Mucosa of rectum (tissue), 2 donors: ENCODE measurements at regions not wholly inside any gene's neighbourhood (a gene's known extent, or its start where the extent isn't known, plus 50 kb on each side); places are given as distances from the start of the nearest gene placed in this dataset.

Experiments used
- H3K27ac ChIP-seq, 2 donors: one replicate each; pipeline ENCODE4 v1.7.0; 2013; ENCODE audit warnings: inconsistent platforms in 2 of 2, low read depth in 2 of 2, low read length in 2 of 2
- H3K27me3 ChIP-seq, 2 donors: one replicate each; pipeline ENCODE4 v1.7.0; 2013; ENCODE audit warnings: low read length in 2 of 2; ENCODE audit not compliant: control insufficient read depth in 2 of 2, insufficient read depth in 2 of 2
- H3K36me3 ChIP-seq, 2 donors: one replicate each; pipeline ENCODE4 v1.7.0; 2013; ENCODE audit warnings: low read length in 2 of 2; ENCODE audit not compliant: control insufficient read depth in 2 of 2, insufficient read depth in 2 of 2
- H3K4me1 ChIP-seq, 2 donors: one replicate each; pipeline ENCODE4 v1.7.0; 2013; ENCODE audit warnings: low read length in 2 of 2, mild to moderate bottlenecking in 1 of 2; ENCODE audit not compliant: control insufficient read depth in 2 of 2, insufficient read depth in 2 of 2
- H3K4me3 ChIP-seq, 2 donors: one replicate each; pipeline ENCODE4 v1.7.0; 2013; ENCODE audit warnings: low read length in 2 of 2
- H3K9ac ChIP-seq, 2 donors: one replicate each; pipeline ENCODE4 v1.7.0; 2013; ENCODE audit warnings: low read length in 2 of 2, low read depth in 1 of 2, mild to moderate bottlenecking in 1 of 2
- H3K9me3 ChIP-seq, 2 donors: one replicate each; pipeline ENCODE4 v1.7.0; 2013; ENCODE audit warnings: low read length in 2 of 2; ENCODE audit not compliant: control insufficient read depth in 2 of 2
- donor health status: healthy.
- donor health status: Normal muscosa, but diverticular disease.

DNA sequence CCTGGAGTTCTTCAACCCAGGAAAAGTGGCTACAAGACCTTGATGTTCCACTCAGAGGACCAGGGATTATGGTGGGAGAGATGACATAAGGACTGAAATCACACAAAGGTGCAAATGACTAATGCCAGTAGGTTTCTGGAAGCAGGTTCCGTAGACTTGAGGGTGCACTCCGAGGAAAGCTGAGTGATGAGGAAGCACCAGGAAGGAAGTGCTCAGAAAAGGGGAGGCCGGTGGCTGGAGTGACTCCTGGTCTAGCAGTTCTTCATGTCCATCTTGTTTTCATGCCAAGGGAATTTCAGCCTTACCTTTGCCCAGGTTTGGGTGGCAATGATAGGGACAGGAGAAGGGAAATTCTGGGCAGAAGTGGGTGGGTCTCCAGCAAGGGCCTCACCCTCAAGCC lies 74.5 kb downstream of the TMEM17 start:
- H3K36me3 ChIP-seq, result no peaks in the 10 kb centered on the region
- H3K27ac ChIP-seq, result no peak overlapping the region
- no peaks in the 10 kb centered on the region for H3K4me1 ChIP-seq
- H3K9ac ChIP-seq, result no peak overlapping the region
- no peaks in the 10 kb centered on the region for H3K27me3 ChIP-seq
- H3K4me3 ChIP-seq, result no peak overlapping the region
- H3K9me3 ChIP-seq, result no peaks in the 10 kb centered on the region

DNA sequence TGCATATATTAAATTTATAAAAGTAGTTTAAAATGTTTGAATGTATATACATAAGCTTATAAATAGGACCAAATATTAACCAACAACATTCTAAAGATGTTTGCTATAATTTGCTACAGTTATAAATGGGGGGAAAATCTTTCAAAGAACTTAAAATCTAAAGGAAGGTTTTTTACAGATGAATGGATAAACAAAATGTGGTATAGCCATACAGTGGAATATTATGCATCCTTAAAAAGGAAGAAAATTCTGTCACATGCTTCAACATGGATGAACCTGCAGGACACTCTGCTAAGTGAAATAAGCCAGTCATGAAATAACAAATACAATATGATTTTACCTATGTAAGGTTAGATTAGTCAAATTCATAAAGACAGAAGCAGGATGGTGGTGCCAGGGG lies 75.8 kb downstream of the TMEM17 start:
- Histone ChIP-seq H3K27me3 (no peaks in the 10 kb centered on the region), H3K4me3 (no peak overlapping the region), H3K9ac (no peak overlapping the region), H3K36me3 (no peaks in the 10 kb centered on the region), H3K9me3 (no peaks in the 10 kb centered on the region), H3K27ac (no peak overlapping the region), H3K4me1 (no peaks in the 10 kb centered on the region)

DNA sequence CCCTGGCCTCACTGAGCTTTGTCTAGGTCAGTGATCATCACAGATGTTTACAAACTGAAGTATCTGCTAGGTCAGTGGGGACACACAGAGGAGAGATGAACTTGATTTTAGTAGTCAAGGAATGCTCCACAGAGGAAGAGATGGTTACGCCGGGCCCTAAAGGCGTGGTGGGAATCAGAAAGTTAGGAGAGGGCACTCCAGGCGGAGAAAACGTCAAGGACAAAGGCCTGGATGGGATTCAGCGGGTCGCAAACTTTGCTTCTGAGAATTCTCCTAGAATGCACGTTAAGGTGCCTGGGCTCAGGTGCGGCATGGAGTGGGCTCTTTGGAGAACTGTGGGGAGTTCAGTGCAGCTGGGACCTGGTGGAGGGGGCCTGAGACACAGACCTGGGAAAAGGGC lies 78.8 kb downstream of the TMEM17 start:
- H3K4me3 ChIP-seq, result no peak overlapping the region
- H3K27me3 ChIP-seq, result no peaks in the 10 kb centered on the region
- no peaks in the 10 kb centered on the region for H3K36me3 ChIP-seq
- no peaks in the 10 kb centered on the region for H3K9me3 ChIP-seq
- H3K9ac ChIP-seq, result no peak overlapping the region
- H3K27ac ChIP-seq, result no peak overlapping the region
- no peaks in the 10 kb centered on the region for H3K4me1 ChIP-seq

DNA sequence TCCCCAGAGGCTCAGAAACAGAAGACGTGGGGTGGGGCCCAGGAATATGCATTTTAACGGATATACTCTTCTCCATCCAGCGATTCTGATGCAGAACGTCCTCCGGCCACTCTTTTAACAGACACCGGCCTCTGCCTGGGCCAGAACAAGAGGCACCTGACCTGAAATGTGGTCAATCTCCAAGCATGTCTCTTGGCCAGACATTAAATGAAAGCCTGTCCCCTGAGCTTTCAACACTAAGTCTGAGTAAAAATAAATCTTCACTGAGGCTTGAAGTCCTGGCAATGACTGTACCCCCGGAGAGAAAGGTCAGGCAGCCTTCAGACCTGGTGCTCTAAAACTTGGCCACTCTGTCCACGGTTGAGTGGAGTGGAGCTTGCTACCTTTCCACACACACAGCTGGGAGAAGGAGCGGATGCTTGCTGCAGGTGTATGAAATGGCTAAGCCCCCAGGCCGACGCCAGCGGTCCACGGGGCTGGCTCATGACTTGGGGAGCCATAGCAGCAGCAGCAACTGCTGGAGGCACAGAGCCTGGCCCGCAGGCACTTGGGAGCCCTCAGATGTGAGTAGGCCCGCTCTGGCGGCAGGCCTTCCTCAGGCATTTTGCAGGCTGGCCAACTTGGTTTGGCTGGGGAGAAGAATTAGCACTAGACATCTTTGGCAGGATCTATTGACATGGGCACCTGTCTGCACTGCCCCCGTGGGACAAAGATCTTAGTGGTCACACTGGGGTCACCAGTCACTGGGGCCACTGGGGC lies 79.7 kb downstream of the TMEM17 start:
- Histone ChIP-seq H3K4me1 (no peaks in the 10 kb centered on the region), H3K36me3 (no peaks in the 10 kb centered on the region), H3K27ac (no peak overlapping the region), H3K27me3 (no peaks in the 10 kb centered on the region), H3K4me3 (no peak overlapping the region), H3K9ac (no peak overlapping the region), H3K9me3 (no peaks in the 10 kb centered on the region)

DNA sequence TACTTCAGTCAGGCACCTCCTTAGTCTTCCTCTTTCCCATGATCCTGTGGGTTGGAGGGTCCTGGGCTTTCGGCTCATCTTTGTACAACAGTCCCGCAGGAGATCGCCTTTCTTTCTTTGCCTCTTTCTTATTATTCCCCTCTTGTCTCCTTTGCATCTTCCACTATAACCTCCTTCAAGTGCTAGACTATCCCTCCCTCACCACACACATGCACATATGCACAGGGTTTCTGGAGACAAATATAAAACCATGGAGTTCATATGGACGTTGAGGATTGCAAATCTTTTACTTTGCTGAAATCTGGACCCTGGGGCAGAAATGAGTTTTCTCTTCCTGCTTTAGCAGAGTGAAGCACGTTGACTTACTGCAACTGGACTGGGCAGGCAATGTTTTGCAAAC lies 80.3 kb downstream of the TMEM17 start:
- no peaks in the 10 kb centered on the region for H3K4me1 ChIP-seq
- no peaks in the 10 kb centered on the region for H3K9me3 ChIP-seq
- H3K36me3 ChIP-seq, result no peaks in the 10 kb centered on the region
- H3K4me3 ChIP-seq, result no peak overlapping the region
- H3K9ac ChIP-seq, result no peak overlapping the region
- no peak overlapping the region for H3K27ac ChIP-seq
- H3K27me3 ChIP-seq, result no peaks in the 10 kb centered on the region

DNA sequence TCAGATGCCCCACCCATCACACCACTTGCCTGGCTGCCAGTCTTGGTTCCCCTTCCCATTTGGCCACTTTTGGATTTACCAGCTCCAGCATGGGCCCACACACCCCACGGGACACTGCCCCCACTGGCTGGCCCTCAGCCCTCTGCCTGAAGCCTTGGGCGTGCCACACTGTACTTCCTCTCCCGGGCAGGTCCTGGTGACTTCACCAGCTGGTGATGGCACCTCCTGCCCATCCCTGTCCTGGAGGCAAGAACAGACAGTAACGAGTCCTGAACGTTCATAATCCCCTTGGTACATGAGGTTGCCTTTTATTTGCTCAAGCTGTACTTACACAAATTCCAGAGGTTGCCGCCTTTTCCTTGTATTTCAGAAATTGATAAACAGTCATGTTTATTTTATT lies 81.1 kb downstream of the TMEM17 start:
- Histone ChIP-seq H3K36me3 (no peaks in the 10 kb centered on the region), H3K4me3 (no peak overlapping the region), H3K27ac (no peak overlapping the region), H3K27me3 (no peaks in the 10 kb centered on the region), H3K9me3 (no peaks in the 10 kb centered on the region), H3K9ac (no peak overlapping the region), H3K4me1 (no peaks in the 10 kb centered on the region)

DNA sequence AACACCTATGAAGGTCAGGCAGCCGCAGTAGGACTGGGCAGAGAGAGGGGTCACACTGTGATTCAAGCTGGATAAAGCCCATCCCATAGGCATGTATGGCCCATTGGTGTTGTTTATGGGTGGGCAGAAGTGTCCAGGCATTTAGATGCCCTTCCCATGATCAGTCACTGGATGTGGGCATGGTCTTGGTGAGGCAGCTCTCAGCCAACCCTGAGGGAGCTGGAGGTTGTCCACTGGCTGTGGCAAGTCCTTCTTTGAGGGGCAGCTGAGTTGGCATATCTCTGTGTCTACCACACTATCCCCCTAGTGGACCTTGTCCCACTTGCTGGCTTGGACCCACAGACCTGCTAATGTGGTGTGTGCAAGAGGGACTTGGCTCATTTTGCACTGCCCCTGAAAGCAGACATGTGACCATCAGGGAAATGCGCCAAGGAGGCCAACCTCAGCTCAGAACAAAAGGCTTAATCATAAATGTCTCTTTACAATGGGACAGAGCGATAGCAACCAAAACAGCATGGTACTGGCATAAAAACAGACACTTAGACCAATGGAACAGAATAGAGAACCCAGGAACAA lies 82.0 kb downstream of the TMEM17 start:
- no peak overlapping the region for H3K27ac ChIP-seq

DNA sequence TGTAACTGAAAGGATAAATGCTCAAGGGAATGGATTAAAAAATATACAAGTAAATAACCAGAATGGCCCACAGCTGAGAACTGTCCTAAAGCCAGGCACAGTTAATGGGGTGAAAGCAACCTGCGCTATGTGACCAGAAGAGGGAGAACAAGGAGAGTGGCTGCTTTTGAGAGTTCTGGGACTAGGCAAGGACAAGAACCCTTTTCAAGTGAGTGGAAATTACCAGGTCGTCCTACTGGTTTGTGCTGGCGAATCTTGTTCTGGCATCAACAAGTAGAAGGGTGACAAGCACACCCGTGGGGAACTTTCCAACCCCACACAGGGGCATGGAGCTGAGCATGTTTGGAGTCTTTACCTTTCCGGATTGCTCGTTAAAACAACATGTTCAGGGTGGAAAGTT lies 82.8 kb downstream of the TMEM17 start:
- H3K9me3 ChIP-seq, result no peaks in the 10 kb centered on the region
- no peaks in the 10 kb centered on the region for H3K4me1 ChIP-seq
- no peaks in the 10 kb centered on the region for H3K36me3 ChIP-seq
- no peak overlapping the region for H3K9ac ChIP-seq
- H3K27ac ChIP-seq, result no peak overlapping the region
- H3K27me3 ChIP-seq, result no peaks in the 10 kb centered on the region
- H3K4me3 ChIP-seq, result no peak overlapping the region

More for the DNA sequence above, 82.0 kb downstream of the TMEM17 start:
- H3K9ac ChIP-seq, result no peak overlapping the region
- no peak overlapping the region for H3K4me3 ChIP-seq
- H3K9me3 ChIP-seq, result no peaks in the 10 kb centered on the region
- no peaks in the 10 kb centered on the region for H3K27me3 ChIP-seq
- H3K4me1 ChIP-seq, result no peaks in the 10 kb centered on the region
- no peaks in the 10 kb centered on the region for H3K36me3 ChIP-seq

DNA sequence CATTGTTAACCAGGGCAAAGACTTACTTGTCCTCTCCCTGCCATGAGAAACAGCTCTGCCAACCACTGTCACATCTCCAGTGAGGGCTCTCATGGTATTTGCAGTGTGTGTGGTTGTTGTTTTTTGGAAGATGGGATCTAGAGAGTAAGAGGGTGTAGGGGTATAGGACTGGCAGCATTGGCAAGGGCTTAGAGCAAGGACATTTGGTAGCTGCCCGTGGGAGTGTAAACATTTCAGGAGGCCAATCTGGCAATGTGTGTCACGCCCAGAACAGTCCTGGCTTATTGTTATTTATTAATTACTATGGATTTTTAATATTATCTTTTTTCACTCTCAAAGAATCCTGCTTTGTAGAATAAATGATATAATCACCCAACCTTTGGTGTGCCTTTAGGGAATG lies 90.5 kb downstream of the TMEM17 start:
- no peaks in the 10 kb centered on the region for H3K36me3 ChIP-seq
- no peak overlapping the region for H3K4me3 ChIP-seq
- no peak overlapping the region for H3K27ac ChIP-seq
- H3K27me3 ChIP-seq, result no peaks in the 10 kb centered on the region
- no peaks in the 10 kb centered on the region for H3K9me3 ChIP-seq
- H3K4me1 ChIP-seq, result peaks cover 9 to 12% of the 10 kb centered on the region in 2 donors
- H3K9ac ChIP-seq, result no peak overlapping the region

DNA sequence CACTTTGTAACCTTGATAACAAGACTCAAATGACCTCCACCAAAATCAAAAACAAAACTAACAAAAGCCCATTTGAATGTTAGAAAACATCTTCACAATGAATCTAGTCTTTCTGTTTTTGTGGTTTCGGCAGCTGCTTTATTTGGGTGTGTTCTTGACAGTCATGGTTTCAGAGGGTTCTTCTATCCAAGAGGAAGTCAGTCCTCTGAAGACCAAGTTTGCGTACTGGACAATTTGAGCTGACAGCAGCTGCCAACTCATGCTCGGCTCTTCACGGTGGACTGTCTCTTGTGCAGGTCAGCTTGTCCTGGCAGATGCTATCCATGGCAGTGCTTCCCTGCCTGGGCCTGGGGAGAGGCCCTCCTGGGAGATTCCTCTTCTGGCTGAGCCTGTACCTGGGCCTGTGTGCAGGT lies 91.0 kb downstream of the TMEM17 start:
- no peaks in the 10 kb centered on the region for H3K27me3 ChIP-seq
- no peaks in the 10 kb centered on the region for H3K9me3 ChIP-seq
- no peak overlapping the region for H3K9ac ChIP-seq
- no peaks in the 10 kb centered on the region for H3K36me3 ChIP-seq
- peaks cover 9 to 12% of the 10 kb centered on the region in 2 donors for H3K4me1 ChIP-seq
- H3K27ac ChIP-seq, result no peak overlapping the region
- no peak overlapping the region for H3K4me3 ChIP-seq
